Spleen (tissue), 7 donors: ENCODE measurements at regions not wholly inside any gene's neighbourhood (a gene's known extent, or its start where the extent isn't known, plus 50 kb on each side); places are given as distances from the start of the nearest gene placed in this dataset.

ENCODE experiments used
- CTCF ChIP-seq, 11 experiments: fragments of 200-600 bp in 7 of 11; fragments of 450-650 bp in 4 of 11; sonication (generic) in 4 of 11; IDR thresholded peaks in 8 of 11; conservative IDR thresholded peaks in 3 of 11; 1 replicate in 7 of 11; 2 replicates in 4 of 11; pipeline versions ENCODE4 v1.4.0 to v1.8.0; 2016 to 2021; ENCODE audit warnings: antibody characterized with exemption in 11 of 11, inconsistent platforms in 4 of 11, mild to moderate bottlenecking in 1 of 11
- POLR2A ChIP-seq, 3 donors: fragments of 450-650 bp; IDR thresholded peaks; one replicate each; pipeline ENCODE4 v1.5.1; 2017; ENCODE audit warnings: antibody characterized with exemption in 3 of 3, mild to moderate bottlenecking in 1 of 3
- donor health status: DM: no; HTN: no; CAD: no; lungs with moderate emphysema.
- donor health status: DM: no; HTN: no; CAD: no.
- donor health status: DM: no; HTN: no; CAD: no.

GRCh38 chr12:85572956-85573355 lies 263.3 kb downstream of the RASSF9 start:
- TF ChIP-seq CTCF (IDR thresholded peaks at IDR 0.05 in 8 of 11, conservative IDR thresholded peaks at IDR 0.05 in 3 of 11): no peak
- TF ChIP-seq POLR2A (IDR thresholded peaks at IDR 0.05): no peak
